DMS53 treated with DMSO at 0.1 percent for 48 hours (cell line): ENCODE measurements at regions not wholly inside any gene's neighbourhood (a gene's known extent, or its start where the extent isn't known, plus 50 kb on each side); places are given as distances from the start of the nearest gene placed in this dataset.

ENCODE experiments used
- DNase-seq: peaks from one replicate; lab custom pipeline; 2025; ENCODE audit not compliant: unreplicated experiment; lab: John Stamatoyannopoulos, UW

DNA sequence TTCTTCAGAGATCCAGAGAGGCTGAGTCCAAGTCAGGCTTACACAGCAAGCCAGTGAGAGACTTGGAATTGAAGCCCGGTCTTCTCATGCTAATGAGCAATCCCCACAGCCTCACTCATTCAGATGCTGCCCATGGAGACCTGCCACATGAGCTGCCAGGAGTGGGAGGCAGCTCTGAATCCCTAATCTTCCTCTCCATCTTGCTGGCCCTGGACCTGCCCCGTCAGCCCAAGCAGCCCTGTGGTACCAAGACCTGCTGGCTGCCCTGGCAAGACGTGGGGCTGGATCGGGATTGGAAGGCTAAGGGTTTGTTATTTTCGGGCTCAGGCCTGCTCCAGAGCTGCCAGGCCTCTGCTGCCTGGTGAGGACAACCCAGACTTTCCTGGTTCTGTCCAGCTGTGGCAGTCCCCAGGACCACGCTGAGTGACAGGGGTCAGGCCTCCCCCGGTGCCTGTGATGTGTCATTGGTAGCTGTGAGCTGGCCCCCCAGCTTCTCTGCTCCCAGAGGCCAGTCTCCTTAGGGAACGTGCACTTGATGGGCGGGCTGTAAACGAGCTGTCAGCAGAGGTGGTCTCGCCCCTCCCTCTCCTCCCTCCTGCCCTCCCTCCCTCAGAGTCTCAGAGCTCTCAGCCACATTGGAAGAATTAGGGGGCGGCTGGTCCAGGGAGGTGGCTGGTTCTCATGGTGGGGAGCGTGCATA is 135.0 kb downstream of the FOXD2 start:
- DNase-seq: no peak

DNA sequence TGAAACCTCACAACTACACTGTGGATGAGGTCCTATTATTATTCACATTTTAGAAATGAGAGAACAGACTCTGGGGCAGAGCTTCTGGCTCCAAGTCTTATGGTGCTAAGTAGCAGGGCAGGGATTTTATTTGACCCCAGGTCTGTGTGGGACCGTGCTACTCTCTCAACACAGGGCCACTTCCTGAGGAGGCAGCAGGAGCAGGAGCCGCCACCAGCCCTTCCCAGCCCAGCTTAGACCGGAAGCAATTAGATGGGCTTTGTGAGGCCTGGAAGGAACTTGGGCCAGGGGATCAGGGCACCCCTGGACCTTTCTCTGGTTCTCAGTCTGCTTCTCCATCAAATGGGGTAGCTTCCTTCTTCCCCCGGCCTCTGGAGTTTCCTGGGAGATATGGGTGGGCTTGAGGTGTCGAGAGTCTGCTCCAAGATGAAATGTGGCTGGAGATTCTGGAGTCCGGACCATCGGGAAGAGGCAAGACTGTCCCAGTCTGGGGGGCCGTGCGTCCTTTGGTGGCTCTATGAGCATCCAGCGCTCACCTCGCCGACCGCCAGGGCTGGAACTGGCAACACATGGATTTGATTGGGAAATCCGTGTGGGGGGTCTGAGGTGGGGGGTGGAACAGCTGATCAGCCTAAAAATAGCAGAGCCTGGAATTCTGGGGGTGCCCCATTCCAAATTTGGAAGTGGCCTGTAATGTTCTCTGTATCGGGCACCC is 136.8 kb downstream of the FOXD2 start:
- no peak for DNase-seq

DNA sequence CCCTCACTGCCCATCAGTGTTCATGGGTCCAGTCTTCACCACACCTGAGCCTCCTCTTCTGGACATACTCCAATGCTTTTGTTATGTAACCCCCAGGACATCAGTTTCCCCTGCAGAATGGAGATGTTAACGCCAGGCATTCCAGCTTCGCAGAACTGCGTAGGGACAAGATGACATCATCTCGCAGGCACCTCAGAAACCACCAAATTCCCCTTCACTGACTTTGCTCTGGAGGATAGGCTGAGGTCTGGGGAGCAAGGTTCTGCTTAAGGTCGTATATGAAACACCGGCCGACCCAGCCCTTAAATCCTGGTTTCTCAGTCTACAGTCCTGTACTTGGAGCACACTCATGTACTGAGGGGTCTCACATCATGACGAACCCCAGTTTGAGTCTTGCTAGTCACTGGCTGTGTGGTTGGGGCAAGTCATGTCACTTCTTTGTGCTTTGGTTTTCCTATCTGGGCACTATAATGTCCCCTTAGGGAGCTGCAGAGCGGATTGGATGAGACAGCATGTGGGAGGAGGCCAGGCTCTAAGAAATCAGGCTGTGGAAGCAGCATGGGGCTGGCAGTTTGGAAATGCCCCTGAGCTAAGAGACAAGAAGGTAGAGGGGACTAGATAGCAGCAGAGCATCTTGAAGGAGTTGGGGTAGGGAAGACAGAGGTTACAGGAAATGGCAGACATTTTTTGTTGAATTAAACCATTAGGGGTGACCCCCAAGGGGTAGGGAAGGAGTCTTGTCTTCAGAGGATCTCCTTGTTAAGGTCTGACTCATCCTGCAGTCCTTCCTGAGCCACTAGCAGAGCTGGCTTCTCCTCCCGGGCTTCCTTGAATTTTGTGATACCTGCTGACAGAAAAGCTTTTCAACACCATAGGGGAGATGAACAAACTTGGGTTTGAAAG is 138.3 kb downstream of the FOXD2 start:
- no peak for DNase-seq

DNA sequence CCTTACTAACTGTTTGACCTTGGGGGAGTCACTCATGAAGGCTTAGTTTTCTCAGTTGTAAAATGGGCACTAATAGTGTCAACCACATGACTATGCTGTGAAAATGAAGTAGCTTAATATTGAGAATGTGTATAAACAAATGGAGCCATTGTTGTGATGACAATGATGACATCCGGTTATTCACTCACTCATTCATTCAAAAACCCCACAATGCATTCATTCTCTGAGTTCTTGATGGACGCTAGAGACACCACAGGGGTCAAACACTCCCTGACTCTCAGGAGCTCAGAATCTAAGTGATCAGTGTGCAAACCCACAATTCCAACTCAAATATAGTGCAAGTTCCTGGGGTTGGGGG is 138.9 kb downstream of the FOXD2 start:
- DNase-seq: no peak

DNA sequence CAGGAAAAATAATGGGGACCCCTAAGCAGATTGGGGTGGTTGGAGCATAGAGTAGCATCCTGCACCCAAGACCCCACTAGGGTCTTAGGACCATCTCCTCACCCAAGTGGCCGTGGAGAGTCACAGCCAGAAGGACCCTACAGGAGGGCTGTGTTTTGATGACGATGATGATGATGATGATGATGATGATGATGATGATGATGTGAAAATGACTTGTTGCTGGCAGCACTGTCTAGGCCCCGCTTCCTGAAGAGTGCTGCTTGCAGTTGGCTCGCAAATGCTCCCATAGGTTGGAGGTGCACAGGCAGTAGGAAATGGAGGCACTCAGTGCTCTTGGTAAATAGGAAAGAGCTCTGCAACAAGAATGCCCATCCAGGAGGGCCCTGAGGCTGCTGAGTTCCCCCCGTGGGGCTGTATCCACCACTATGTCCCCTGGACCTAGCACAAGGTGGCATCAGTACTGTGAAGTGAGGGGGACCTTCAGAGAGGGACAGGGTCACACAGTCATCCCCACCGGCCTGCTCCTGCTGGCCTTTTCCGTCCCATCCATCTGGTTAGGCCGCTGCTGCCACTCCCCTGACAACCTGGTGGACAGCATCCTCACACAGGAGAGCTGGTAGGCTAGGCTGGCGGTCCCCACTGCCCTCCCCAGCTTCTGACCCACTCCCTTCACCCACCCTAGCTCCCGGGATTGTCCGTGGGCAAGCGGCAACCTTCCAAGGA is 139.6 kb downstream of the FOXD2 start:
- DNase-seq: no peak

DNA sequence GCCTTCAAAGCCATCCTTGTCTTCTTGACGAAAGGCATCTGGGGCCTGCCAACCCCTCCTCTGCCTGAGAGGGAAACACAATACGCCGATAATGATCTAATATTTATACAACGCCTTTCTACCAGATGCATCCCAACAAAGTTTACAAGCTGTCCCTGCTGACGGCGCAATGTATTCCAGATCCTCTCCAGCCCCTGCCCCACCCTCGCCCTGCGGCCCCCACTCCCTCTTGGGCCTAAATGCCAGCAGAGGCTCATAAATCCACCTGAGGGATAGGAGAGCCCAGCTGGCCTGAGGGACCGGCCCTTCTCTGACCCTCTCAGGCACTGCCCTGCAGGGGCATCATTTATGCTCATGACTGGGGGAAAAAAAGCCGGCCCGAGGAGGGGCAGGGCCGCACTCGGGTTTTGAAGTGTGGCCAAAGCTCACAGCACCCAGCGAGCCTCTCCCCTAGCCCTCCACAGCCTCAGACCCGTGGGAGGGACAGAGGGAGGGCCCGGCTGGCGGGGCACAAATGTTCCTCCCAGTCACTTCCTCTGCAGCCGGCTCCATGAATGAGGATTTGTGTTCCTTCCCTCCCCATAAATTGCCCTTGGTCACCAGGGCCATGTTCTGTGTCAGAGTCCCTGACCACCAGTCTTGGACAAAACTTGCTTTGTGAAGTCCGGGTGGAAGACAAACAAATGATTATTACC is 140.3 kb downstream of the FOXD2 start:
- DNase-seq: no peak

DNA sequence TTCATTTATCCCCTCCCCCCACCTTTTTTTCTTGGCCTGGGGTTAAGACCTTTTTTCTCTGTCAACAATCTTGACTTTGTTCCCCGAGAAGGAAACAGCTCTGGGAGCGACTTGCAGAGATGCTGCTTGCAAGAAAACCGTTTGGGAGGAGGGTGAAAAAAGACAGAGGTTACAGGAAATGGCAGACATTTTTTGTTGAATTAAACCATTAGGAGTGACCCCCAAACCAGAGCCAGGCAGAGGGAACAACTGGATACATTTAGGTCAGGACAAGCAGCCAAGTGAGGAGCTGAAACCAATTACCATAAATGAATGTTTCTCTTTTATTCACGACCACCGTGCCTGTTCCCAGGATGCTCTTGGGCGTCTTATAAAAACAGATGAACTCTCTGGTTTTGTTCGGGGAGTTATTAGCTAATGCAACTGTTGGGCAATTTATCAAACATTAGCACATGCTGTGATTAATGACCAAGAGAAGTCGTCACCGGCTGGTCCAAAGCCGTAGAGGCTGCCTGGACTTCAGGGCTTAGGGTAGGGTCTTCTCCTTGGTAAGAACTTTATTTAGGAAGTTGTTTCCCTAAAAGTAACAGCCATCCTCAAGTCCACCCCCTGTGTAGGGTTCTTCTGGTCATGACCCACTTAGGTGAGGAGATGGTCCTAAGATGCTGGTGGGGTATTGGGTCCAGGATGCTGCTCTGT is 141.0 kb downstream of the FOXD2 start:
- no peak for DNase-seq

DNA sequence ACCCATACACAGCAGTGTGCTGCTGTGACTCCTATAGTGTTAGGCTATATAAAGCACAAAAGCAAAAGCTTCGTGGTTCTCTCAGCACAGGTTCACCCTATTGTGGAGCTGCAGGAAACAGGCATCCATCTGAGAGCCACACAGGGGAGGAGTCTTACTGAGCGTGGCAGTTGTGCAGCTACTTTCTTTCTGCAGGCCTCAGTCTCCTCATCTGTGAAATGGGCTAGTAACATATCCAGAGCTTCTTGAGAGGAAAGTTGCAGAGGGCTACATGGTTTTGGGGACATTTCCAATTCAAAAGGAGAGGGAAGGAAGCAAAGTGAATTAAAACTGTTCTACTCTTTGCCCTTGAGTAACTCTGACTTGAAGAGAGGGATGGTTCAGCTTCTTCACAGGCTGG is 142.0 kb downstream of the FOXD2 start:
- DNase-seq: no peak

DNA sequence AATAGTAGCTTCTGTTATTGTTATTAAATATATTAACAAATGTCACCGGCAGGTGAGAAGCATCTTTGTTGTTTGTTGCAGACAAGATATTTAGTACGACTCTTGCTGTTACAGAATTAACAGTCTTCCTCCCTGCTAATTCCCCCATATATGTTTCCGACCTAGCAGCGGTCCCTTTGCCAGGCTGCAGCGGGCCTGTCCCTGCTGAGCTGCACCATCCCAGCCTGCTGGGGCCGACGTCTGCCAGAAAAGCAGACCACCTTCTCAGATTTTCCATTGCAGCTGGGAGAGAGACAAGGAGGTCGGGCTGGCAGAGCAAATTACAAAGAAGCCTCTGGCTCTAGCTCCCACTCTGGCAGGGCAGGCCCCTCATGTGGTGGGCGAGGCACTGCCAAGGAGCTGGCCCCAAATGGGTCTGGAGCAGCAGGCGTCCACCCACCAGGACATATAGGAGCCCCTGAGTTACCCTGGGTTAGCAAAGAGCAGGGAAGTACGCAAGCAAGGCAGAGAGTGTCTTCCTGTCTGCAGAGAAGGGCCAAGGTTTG is 142.7 kb downstream of the FOXD2 start:
- DNase-seq: no peak

DNA sequence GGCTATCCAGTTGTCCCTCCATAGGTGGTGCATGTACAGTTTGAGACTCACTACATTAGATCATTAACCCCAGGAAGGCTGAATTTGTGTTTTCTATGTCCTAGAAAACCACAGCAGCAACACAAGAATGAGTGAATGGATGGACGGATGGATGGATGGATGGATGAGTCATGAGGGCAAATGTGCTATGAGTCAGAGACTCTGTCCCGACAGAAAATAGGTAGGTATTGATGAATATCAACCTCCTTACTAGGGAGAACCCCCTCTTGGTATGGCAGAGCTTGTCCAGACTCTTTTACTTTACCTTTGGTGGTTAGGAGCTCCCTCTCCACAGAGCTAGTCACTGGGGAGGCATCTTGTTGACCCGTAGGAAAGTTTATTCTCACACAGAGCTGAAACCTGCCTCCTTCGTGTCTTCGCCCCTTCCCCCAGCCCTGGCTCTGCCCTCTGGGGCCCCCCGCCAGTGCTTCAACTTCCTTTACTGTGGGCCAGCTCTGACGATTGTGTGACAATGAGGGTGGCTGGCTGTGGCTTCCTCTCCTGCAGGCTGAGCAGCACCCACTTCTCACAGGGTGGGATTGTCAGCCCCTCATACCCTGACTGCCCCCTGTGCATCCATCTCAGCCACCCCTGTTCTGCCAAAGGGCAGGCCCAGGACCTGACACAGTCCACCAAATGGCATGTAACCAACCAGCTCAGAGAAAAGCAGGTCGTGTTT is 145.2 kb downstream of the FOXD2 start:
- DNase-seq: no peak

DNA sequence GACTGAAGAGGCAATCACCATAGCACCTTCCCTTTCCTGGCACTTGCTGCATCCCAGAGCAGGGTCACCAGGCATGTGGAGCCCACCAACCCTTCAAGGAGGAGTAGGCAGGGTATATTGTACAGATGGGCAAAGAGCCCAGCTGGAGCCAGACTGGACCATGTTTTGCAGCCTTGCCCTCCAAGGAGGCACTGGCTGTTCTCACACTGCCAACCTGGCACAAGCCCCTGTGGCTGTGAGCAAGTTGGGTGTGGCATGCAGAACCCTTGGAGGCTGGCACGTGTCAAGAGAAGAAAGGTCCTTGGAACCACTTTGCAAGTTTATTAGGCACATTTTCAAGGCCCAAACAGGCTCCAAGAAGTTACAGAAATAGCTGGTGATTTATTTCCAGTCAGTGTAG is 146.4 kb downstream of the FOXD2 start:
- no peak for DNase-seq

DNA sequence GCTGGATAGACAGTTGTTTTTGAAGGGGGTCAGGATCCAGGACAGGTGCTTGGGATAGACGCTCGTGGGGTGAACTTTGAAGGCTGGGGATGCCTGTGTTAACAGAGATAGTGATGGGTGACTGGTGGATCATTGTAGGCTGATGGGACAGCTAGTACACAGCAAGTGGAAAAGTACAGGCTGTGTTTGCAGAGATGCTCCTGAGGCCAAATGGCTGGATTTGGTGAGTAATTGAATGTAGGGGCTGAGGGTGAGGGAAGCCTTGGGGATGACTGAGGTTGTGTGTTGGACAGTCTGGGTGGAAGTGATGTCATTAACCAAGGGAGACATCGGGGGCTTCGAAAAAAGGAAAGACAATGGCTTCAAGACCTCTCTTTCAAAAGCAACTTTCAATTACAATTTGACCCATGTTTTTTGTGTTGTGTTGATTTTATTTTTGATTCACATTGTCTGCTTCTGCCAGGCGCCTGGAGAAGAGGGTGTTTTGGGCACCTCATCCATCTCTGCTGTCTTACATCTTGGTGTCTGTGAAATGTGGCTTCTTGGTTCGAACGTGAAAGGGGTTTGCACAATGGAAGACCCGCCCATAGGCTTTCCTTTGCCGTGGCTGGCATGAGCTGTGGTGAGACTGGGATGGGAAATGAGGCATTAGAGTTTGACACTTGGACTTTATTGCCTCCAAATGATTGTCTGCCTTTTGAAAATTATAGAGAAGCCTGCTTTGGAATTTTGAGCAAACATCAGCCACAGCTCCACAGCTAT is 147.5 kb downstream of the FOXD2 start:
- DNase-seq: no peak

DNA sequence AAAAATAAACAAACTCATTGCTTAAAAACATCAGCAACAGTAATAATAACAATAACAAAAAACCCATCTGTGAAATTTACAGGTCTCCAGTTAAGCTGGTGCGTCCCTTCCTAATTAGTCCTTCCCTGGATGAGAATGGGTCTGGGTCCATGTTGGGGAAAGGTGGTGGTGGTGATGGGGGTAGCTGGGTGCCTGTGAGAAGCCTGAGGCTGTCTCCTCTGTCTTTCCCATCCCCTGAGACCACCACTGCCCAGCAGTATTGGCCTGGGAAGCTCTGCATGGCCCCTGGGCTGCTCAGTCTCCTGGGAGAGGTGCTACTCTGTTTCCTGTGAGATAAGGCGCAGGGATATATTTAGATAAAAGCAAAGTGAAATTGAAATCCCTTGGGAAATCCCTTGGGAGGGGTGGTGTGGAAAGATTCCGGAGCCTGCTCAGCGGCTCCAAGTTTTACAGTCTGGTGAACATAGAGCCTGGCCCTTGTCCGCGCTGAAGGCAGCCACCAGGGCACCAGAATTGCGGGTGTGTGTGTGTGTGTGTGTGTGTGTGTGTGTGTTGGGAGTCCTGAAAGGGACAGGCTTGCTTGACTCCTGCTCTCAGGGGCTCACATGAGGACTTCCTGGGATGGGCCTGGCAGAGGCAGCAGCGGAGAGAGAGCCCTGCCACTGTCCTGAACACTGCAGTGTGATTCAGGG is 150.2 kb downstream of the FOXD2 start:
- DNase-seq: no peak

DNA sequence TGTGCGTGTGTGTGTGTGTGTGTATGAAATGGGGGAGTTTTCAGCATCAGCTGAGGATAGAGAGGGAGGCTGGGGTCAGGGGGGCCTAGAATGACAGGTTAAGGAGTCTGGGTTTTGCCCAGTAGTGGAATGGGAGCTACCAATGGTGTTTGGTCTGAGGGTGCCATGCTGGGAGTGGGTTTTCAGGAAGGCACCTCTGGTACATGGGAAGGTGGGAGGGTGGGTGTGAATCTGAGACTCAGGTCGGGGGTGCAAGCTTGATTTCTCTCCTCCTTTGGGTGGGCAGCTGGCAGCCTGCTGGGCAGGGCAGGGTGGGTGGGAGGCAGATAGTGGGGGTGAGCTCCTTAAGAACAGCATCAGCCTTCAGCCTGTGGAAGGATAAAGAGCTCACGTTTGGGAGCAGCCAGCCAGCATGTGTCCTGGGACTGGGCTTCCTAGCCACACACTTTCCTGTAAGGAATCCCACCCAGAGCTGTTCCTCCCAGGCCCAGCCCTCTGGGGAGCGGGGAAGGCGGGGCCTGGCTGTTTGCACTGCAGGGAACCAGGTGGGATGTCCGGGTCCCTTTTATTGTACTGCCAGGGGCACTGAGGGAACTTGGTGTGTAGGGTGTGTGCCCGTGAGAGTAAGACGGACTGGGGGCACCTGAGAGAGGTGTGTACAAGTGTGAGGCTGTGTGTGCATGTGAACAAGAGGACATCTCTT is 152.8 kb downstream of the FOXD2 start:
- DNase-seq: no peak

DNA sequence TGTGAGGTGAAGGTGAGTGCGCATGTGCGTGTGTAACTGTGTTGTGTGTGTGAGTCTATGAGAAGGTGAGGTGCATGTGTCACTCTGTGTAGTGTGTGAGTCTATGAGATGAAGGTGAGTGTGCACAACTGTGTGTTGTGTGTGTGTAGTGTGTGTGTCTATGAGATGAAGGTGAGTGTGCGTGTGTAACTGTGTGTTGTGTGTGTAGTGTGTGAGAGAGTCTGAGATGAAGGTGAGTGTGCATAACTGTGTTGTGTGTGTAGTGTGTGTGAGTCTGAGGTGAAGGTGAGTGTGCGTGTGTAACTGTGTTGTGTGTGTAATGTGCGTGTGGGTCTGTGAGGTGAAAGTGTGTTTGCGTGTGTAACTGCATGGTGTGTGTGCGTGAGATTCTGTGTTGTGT is 154.0 kb downstream of the FOXD2 start:
- no peak for DNase-seq

DNA sequence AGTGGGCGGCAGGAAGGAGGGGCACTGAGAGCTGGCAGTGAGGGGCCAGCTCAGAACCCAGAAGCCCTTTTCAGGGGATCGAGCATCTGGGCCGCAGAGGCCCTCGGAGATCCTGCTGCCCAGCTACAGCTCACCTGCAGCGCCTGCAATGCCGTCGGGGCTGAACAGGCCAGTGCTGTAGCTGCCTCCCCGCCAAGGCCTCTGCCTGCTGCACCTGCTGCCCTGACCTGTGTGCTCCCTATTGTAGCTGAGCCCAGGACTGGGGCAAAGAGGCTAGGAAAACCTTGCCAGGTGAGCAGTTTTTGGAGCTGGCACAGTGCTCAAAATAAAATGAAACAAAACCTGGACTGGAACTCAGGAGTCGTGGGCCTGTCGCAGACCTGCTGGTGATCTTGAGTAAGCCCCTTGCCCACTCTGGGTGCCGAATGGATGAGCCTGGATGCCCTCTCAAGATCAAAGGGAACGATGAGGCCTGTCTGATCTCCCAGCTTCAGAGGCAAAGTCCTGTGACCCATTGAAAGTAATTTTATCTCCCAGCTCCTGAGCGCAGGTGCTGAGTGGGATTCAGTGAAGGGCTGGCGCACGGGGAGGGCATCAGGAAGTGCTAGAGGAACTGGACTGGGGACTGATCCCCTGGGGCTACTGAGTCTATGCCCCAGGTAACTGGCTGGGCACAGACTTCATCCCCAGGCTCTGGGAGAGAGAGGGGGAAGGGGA is 154.6 kb downstream of the FOXD2 start:
- DNase-seq: peak; percentile 87
